CD4-positive, alpha-beta T cell treated with Interleukin-15 for 4 hours (primary cell): ENCODE measurements at regions not wholly inside any gene's neighbourhood (a gene's known extent, or its start where the extent isn't known, plus 50 kb on each side); places are given as distances from the start of the nearest gene placed in this dataset.

Experiments used
- DNase-seq: peaks from one replicate; pipeline ENCODE4 v3.0.0-alpha.2; 2020; ENCODE audit warnings: low spot score

DNA sequence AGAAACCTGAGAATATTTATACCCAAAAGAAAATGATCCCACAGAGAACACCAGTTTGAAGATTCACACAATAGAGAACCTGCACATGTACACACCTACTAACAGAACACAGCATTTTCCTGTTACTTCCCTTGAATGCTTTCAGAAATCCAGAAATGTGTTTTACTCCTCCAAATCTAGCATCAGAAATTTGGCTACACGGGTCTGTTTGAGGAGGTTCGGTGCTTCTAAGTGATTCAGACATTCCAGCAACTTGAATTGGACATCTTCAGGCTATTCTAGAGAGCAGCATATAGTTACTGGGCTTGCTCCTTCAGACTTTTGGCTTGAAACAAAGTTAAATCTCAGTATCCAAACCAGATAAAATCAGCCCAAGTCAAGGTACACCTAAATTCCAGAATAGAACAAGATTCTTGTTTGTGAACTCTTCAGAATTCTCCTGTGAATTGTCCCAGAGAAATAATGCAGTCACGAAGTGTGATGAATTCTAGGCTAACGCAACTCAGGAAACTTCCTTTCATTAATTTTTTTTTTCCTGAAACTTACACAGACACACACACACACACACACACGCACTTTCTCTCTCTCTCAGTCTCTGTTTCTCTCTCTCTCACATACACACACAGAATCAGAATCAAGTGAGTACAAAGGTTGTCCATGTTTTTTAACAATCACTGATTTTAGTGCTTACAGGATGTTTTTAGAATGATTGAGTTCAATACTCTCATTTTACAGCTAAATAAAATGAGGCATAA is 278.4 kb upstream of the SNX7 start:
- DNase-seq, result no peak

GRCh38 chr1:98382586-98382985 is 278.9 kb upstream of the SNX7 start:
- no peak for DNase-seq

GRCh38 chr1:98374098-98374497 is 287.4 kb upstream of the SNX7 start:
- no peak for DNase-seq

GRCh38 chr1:98373056-98373455 is 288.5 kb upstream of the SNX7 start:
- no peak for DNase-seq

GRCh38 chr1:98371764-98372163 is 289.8 kb upstream of the SNX7 start:
- DNase-seq, result no peak

GRCh38 chr1:98369463-98369862 is 292.1 kb upstream of the SNX7 start:
- no peak for DNase-seq

DNA sequence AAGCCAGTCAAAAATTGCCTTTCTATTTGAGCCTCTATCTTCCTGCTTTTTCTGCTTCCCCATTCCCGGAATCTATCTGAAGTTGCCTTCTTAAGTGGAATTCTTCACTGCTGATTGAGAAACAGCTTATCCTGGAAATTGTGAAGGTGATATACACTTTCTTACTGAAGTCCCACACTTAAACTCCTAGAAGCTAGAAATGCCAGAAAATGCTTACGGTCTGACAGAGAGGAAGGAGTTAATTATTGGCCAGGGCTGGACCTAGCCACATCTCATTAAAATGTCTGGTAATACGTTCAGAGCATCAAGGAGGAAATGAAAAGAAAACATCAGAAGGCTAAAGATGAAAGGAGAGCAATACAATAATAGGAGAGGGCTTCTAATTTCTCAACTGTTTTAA is 292.5 kb upstream of the SNX7 start:
- DNase-seq, result no peak

DNA sequence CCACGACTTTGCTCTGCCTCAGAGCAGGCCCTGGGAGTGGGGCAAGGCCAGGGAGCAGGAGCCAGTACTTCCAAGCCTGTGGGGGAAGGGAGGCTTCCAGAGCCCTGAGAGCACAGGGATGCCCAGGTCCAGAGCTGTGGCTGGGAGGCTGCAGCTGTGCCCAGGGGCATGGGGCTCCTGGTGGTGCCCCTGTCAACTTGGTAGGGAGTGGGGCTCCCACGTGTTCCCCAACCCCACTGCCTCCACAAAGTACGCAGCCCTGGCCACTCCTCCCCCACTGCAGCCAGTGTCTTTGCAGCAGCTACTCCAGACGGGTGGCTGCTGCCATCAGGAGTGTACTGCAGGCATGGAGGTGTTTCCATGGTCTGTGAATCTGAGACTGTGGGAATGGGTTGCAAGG is 294.1 kb upstream of the SNX7 start:
- no peak for DNase-seq

DNA sequence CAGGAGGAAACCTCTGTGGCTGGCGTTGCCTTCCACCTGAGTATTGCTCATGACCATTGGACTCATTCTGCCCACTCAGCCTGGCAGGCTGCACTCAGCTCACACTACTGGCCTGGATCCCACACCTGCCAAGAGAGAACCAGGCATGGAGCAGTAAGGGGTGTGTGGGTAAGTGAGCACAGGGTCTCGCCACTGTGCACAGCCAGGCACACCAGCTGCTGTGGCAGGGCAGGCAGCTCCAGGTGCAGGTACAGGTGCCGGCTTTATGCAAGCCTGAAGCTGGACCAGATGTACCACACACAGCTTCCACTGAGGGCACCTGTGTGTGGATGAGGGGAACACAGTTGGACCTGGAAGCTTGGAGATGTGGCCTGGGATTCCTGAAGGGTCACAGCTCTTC is 295.2 kb upstream of the SNX7 start:
- no peak for DNase-seq

GRCh38 chr1:98364544-98364943 is 297.0 kb upstream of the SNX7 start:
- no peak for DNase-seq

GRCh38 chr1:98360864-98361263 is 300.7 kb upstream of the SNX7 start:
- no peak for DNase-seq

GRCh38 chr1:98355656-98356383 is 305.7 kb upstream of the SNX7 start:
- DNase-seq, result no peak

GRCh38 chr1:98352378-98352777 is 309.1 kb upstream of the SNX7 start:
- DNase-seq, result no peak

DNA sequence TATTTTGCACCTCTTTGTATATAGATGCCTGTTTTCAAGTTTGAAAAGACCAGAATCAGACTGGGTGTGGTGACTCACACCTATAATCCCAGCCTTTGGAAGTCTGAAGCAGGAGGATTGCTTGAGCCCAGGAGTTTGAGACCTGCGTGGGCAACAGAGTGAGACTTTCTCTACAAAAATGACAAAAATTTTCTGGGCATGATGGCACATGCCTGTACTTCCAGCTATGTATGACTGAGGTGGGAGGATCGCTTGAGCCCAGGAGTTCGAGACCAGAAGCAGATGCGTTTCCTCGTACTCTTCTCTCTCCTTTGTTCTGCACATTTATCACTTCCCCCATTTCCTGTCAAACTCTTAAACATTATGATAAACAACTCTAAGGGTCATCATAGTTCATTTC is 310.0 kb upstream of the SNX7 start:
- DNase-seq, result no peak

DNA sequence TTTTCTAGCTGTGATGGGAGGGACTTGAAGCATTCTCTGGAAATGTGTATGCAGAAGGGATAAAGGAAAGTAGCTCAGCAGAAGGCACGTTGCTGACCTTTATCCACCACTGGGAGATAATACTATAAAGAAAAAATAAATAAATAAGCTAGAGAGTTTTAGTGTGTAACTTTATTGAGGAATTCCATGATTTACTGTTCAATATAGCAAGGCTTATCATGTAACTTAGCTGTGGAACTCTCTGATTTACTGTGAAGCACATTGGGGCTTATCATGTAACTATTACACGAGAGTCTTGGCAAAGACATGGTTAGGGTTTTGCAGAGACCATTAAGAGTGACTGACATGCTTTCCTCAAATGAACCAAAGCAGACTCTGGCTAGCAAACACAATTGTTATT is 316.1 kb upstream of the SNX7 start:
- no peak for DNase-seq

DNA sequence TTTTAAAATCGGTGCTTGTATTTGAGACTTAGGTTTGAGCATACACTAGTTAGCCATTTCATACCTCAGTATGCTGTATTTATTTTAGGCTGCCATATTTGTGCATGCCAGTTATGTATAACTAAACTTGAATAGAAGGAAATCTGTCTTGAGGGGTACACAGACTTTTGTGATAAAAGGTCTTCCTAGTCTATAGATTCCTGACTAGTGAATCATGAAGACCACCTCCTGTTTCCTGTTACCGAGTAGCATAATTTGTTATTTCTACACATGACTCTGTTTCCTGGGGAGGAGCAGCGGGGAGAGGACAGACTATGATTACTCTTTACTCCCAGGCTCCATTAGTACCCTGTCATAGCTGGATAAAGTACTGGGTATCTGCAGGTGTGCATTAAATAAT is 316.8 kb upstream of the SNX7 start:
- DNase-seq, result no peak

GRCh38 chr1:98342566-98342965 is 319.0 kb upstream of the SNX7 start:
- DNase-seq, result no peak

DNA sequence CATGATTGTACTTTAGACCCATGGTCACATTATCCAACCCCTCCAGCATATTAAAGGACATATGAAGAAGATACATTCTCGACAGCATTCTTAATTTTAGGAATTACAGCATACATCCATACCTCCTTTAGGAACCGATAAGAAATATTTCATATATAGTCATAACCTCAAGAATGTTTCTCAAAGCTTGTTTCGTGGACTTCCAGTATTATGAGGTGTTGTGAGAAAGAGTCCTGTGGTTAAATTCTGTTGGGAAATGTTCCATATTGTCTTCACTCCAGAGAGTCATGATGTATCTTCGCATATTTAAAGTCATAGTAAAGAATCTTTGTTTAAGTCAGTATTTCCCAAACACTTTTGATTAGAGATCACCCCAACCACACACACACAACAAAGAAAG is 321.0 kb upstream of the SNX7 start:
- no peak for DNase-seq

GRCh38 chr1:98336472-98337083 is 324.9 kb upstream of the SNX7 start:
- no peak for DNase-seq

- DNase-seq, result no peak
Observed at GRCh38 chr1:98333936-98334335, 327.6 kb upstream of the SNX7 start.

DNA sequence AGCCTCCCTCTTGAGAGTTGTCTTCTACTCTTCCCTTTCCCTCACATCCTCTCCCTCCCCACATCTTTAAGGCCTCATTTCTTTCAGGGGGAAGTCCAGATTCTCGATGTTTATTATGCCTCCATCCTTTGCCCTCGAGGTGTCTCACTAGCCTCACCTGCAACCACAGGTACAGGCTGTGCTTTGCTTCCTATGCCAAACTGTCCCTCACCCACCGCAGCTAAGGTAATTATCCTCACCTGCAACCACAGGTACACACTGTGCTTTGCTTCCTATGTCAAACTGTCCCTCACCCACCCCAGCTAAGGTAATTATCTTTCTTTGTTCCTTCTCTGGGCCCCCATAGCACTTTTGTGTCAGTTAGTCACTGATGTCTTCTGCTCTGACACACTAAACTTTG is 328.1 kb upstream of the SNX7 start:
- DNase-seq, result no peak

GRCh38 chr1:98331718-98332311 is 329.7 kb upstream of the SNX7 start:
- no peak for DNase-seq

- no peak for DNase-seq
Observed at GRCh38 chr1:98331243-98331642, 330.3 kb upstream of the SNX7 start.
